ENCODE measurements at regions not wholly inside any gene's neighbourhood (a gene's known extent, or its start where the extent isn't known, plus 50 kb on each side); places are given as distances from the start of the nearest gene placed in this dataset.

- TF ChIP-seq CREB1 (IDR thresholded peaks at IDR 0.05; ENCODE audit: low read depth) = no peak
- TF ChIP-seq RAD21 (IDR thresholded peaks at IDR 0.05; ENCODE audit: low read depth) = no peak
- TF ChIP-seq USF1 (IDR thresholded peaks at IDR 0.05) = no peak
- TF ChIP-seq TEAD4 (IDR thresholded peaks at IDR 0.05) = no peak
- TF ChIP-seq NFIC (IDR thresholded peaks at IDR 0.05) = no peak
- no peak for TF ChIP-seq CEBPB (IDR thresholded peaks at IDR 0.05)
- TF ChIP-seq FOXM1 (IDR thresholded peaks at IDR 0.05; ENCODE audit: borderline replicate concordance, low read depth) = no peak
- no peak for TF ChIP-seq TAF1 (IDR thresholded peaks at IDR 0.05; ENCODE audit: low read depth)
- no peak for TF ChIP-seq TCF12 (IDR thresholded peaks at IDR 0.05; ENCODE audit: low read depth)
- TF ChIP-seq REST (IDR thresholded peaks at IDR 0.05; ENCODE audit: low read depth) = no peak
- no peak for TF ChIP-seq EGR1 (IDR thresholded peaks at IDR 0.05)
- TF ChIP-seq YY1 (IDR thresholded peaks at IDR 0.05; ENCODE audit: low read depth) = no peak
- no peak for TF ChIP-seq MAX (IDR thresholded peaks at IDR 0.05)
- no peak for TF ChIP-seq EP300 (IDR thresholded peaks at IDR 0.05; ENCODE audit: borderline replicate concordance)
- no peak for TF ChIP-seq ZBTB7A (IDR thresholded peaks at IDR 0.05; ENCODE audit: low read depth)
These were observed 203.0 kb downstream of the HIBADH start for GRCh38 chr7:27459731-27460053.

- TF ChIP-seq EGR1 (IDR thresholded peaks at IDR 0.05) (no peak), USF1 (IDR thresholded peaks at IDR 0.05) (no peak), CREB1 (IDR thresholded peaks at IDR 0.05; ENCODE audit: low read depth) (no peak), FOXM1 (IDR thresholded peaks at IDR 0.05; ENCODE audit: borderline replicate concordance, low read depth) (no peak), YY1 (IDR thresholded peaks at IDR 0.05; ENCODE audit: low read depth) (no peak), ZBTB7A (IDR thresholded peaks at IDR 0.05; ENCODE audit: low read depth) (no peak), TAF1 (IDR thresholded peaks at IDR 0.05; ENCODE audit: low read depth) (no peak), MAX (IDR thresholded peaks at IDR 0.05) (no peak), RAD21 (IDR thresholded peaks at IDR 0.05; ENCODE audit: low read depth) (no peak), NFIC (IDR thresholded peaks at IDR 0.05) (no peak), TCF12 (IDR thresholded peaks at IDR 0.05; ENCODE audit: low read depth) (no peak)
These were observed 200.0 kb downstream of the HIBADH start for GRCh38 chr7:27462575-27463270.

- no peak for TF ChIP-seq EGR1 (IDR thresholded peaks at IDR 0.05)
- no peak for TF ChIP-seq USF1 (IDR thresholded peaks at IDR 0.05)
- TF ChIP-seq TAF1 (IDR thresholded peaks at IDR 0.05; ENCODE audit: low read depth) = no peak
- TF ChIP-seq REST (IDR thresholded peaks at IDR 0.05; ENCODE audit: low read depth) = no peak
- TF ChIP-seq TCF12 (IDR thresholded peaks at IDR 0.05; ENCODE audit: low read depth) = no peak
- TF ChIP-seq RAD21 (IDR thresholded peaks at IDR 0.05; ENCODE audit: low read depth) = no peak
- TF ChIP-seq FOXM1 (IDR thresholded peaks at IDR 0.05; ENCODE audit: borderline replicate concordance, low read depth) = no peak
- TF ChIP-seq CREB1 (IDR thresholded peaks at IDR 0.05; ENCODE audit: low read depth) = no peak
- no peak for TF ChIP-seq YY1 (IDR thresholded peaks at IDR 0.05; ENCODE audit: low read depth)
- no peak for TF ChIP-seq ZBTB7A (IDR thresholded peaks at IDR 0.05; ENCODE audit: low read depth)
- no peak for TF ChIP-seq CEBPB (IDR thresholded peaks at IDR 0.05)
- TF ChIP-seq MAX (IDR thresholded peaks at IDR 0.05) = no peak
- TF ChIP-seq EP300 (IDR thresholded peaks at IDR 0.05; ENCODE audit: borderline replicate concordance) = no peak
- no peak for TF ChIP-seq NFIC (IDR thresholded peaks at IDR 0.05)
- TF ChIP-seq TEAD4 (IDR thresholded peaks at IDR 0.05) = no peak
These were observed 197.7 kb downstream of the HIBADH start for GRCh38 chr7:27464970-27465369.

GRCh38 chr7:27466703-27467102, 196.0 kb downstream of the HIBADH start:
- TF ChIP-seq MAX (IDR thresholded peaks at IDR 0.05) (no peak), CEBPB (IDR thresholded peaks at IDR 0.05) (no peak), CREB1 (IDR thresholded peaks at IDR 0.05; ENCODE audit: low read depth) (no peak), ZBTB7A (IDR thresholded peaks at IDR 0.05; ENCODE audit: low read depth) (no peak), TAF1 (IDR thresholded peaks at IDR 0.05; ENCODE audit: low read depth) (no peak), YY1 (IDR thresholded peaks at IDR 0.05; ENCODE audit: low read depth) (no peak), REST (IDR thresholded peaks at IDR 0.05; ENCODE audit: low read depth) (no peak), FOXM1 (IDR thresholded peaks at IDR 0.05; ENCODE audit: borderline replicate concordance, low read depth) (no peak), USF1 (IDR thresholded peaks at IDR 0.05) (no peak), EP300 (IDR thresholded peaks at IDR 0.05; ENCODE audit: borderline replicate concordance) (no peak), RAD21 (IDR thresholded peaks at IDR 0.05; ENCODE audit: low read depth) (no peak), EGR1 (IDR thresholded peaks at IDR 0.05) (no peak), TEAD4 (IDR thresholded peaks at IDR 0.05) (no peak), TCF12 (IDR thresholded peaks at IDR 0.05; ENCODE audit: low read depth) (no peak)
